ENCODE measurements at regions not wholly inside any gene's neighbourhood (a gene's known extent, or its start where the extent isn't known, plus 50 kb on each side); places are given as distances from the start of the nearest gene placed in this dataset.
"Not testable (repeated sequence)": the region's sequence is repeated elsewhere in the genome, so short reads cannot be mapped to it uniquely, and the experiment has no call there.

DNA sequence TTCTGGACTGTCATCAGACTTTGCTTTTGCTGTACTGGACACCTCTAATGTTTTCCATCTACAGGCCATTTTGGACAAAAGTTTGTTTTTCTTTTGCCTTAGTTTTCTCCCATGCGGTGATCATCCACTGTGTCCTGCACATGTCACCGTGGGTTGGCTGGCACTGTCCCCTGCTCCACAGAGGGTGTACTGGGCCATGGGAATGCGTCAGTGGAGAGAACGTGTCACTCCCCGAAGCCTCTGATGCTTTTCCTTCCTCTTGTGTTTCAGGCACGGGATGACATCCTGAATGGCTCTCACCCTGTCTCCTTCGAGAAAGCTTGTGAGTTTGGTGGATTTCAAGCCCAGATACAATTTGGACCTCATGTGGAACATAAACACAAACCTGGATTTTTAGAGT lies 385.0 kb upstream of the TPM1 start:
- not testable (repeated sequence) for DNase-seq

DNA sequence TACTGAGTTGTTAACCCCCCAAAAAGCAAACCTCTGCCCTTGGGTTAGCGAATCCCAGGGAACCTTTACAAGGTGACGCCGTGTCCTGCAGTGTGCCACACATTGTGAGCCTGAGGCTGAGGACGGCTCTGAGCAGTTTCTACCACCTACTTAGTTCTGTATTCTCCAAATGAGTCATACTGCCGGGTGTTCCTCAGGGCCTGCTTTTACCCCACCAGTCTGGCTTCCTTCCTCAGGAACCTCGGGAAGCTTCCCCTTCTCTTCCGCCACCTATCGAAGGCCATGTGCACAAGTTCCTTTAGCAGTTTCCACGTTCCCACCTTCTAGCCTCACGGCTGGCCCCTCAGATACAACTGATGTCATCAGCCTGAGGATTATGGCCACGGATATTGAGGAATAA lies 384.0 kb upstream of the TPM1 start:
- no peak for DNase-seq

DNA sequence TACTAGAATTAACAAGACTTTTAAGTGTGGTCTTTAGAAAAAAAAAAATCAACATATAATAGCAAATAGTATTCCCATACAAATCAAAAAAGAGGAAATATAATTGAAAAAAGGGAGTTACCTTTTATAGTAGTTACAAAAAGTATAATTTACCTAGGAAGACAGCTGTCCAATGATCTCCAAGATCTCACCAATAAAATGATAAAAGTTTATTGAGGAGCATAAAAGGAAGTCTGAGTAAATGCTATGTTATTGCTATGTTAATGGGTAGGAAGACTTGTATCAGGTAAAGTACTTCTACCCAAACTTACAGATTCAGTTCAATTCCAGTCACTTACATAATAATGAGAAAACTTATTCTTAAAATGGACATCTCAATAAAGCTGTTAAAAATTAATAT lies 379.0 kb upstream of the TPM1 start:
- DNase-seq = no peak

DNA sequence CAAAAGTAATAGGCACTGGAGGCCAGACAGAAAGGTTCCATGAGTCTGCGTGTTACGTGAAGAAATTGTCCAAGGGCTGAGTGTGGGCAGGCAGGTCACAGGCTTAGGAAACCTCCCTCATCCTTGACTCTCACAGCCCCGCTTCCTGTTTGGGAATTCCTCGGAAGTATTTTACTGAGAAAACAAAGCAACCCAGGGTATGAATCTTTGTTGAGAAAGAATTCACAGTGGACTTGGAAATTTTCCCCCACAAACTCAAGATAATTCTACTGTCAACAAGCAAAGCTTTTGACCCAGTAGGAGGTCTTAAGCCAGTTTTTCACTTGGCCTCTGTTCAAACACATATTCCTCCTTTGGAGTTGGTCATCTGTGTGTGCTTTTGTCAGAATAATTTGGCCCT lies 377.1 kb upstream of the TPM1 start:
- DNase-seq = no peak

DNA sequence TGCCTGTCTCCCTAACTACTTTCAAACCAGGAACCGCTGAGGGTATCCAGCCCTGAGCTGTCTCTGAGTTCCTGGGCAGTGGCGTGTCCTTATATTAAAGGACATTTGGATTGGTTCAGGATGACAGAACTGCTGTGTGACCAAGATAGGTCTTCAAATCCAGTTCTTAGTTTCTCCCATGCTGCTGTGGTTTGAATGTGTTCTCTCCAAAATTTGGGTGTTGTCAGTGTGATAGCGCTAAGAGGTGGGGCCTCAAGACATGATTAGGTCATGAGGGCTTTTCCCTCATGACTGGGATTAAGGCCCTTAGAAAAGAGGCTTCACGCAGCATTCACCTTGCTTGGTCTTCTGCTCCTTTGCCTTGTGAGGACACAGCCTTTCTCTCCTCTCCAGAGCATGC lies 376.5 kb upstream of the TPM1 start:
- DNase-seq = no peak

DNA sequence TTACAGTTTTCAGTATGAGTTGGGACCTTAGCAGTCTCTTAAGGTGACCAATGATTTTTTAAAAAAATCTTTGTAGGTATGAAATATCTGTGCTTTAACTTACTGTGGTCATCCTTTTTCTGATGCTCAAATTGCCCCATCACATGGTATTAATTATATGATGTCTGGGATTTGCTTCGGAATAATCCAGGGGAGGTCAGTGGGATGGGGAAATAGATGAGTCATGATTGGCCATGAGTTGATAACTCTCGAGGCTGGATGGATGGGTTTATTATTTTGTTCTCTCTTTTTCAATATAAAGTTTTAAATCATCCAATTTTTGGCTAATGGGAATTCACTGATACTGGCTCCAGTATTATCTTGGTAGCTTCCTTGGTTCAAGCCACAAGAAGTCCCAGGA lies 370.3 kb upstream of the TPM1 start:
- DNase-seq = no peak

DNA sequence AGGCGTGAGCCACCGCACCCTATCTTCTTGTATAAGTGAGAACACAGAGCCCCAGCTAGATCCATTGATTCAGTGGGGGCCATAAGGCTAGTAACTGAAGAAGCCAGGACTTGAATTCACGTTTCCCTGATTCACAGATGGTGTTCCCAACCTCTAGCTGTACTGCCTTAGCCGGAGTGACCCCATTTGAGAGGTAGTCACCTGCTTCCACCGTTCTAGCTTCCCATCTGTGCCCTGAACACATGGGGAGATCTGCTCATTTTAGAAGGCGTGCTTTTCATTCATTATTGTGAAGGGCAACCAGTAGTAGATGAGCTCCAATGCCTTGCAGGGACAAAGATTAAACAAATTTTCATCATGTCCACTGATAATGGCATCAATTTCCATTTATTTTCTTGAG lies 365.7 kb upstream of the TPM1 start:
- no peak for DNase-seq

DNA sequence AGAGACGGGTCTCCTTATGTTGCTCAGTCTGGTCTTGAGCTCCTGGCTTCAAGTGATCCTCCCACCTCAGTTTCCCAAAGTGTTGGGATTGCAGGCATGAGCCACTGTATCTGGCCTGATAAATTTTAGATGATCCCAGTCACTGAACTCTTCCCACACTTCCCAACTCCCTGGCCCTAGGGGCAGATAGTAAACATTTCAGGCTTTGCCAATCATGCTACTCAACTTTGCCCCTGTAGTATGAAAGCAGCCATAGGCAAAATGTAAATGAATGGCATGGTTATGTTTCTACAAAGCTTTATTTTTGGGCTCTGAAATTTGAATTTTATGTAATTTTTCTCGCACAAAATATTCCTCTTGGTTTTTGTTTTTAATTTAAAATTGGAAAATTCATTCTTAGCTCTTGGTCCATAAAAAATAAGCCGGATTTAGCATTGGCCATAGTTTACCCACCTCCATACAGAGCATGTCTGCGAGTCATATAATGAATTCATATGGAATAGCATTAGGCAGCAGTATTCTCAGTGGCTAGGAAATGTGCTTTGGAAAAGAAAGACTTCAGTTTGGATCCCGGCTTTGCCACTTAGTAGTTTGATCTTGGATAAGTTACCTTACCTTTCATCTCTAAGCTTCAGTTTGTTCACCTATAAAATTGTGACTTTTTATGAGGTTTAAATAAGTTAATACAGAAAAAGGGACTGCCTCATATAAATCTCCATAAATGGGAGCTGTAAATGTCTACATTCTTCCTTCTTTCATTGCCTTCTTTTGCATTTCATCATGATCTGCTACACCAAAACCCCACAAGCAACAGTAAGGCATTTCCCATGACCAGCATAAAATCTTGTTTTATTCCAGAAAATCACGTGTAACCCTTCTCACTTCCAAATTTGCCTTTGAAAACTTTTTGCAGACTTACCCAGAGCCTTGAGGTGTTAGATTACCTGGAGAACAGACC lies 360.3 kb upstream of the TPM1 start:
- DNase-seq = no peak

DNA sequence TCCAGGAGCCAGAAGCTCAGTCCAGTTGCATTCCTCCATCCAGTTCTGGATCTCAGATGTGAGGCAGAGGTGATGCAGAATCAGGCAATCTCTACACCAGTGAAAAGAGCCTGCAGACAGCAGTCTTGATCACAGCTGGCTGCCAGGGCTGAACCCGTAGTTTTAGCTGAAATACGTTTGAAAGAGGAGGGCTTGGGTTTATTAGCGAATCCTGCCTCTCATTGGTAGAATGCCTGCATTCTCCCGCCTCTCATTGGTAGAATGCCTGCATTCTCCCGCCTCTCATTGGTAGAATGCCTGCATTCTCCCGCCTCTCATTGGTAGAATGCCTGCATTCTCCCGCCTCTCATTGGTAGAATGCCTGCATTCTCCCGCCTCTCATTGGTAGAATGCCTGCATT lies 359.4 kb upstream of the TPM1 start:
- DNase-seq = not testable (repeated sequence)

DNA sequence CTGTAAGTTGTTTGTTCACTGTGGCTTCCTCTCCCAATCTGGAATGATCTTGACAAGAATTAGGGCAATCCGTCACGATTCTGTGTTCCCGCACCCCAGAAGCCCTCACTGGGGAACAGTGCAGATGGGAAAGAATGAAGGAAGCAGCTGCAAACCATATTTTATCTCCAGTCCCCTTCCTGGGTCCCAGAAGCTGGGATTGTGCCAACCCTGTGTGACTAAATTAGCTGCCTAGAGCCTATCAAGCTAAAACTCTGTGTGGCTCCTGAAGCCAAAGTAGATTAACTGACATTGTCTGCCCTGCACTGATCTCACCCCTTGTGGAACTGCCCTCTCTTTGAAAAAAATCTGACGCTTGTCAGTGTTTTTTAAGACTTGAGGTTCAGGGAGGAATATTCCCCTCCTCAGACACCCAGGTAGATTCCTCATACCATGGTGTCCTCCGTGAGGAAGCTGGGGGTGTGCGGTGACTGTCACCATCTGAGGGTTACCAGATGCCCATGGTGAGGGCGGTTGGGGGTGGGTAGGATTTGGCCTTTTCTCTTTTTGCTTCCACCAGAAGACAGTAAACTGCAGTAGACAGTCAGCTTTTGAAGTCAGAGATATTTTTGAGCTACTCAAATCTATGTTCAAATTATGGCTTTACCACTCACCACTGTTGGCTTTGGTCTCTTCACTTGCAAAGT lies 358.3 kb upstream of the TPM1 start:
- no peak for DNase-seq

DNA sequence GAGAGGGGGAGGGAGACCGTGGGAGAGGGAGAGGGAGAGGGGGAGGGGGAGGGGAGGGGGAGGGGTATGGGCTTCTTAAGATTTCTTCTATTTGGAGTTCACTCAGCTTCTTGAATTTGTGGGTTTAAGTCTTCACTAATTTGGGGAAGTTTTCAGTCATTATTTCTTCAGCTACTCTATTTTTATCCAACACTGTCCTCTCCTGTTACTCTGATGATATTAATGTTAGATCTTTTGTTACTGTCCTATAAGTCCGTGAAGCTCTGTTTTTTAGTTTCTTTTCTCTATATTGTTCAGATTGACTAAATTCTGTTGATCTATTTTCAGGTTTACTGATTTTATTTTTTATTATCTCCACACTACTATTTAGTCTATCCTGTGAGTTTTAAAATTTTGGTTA lies 351.5 kb upstream of the TPM1 start:
- no peak for DNase-seq

DNA sequence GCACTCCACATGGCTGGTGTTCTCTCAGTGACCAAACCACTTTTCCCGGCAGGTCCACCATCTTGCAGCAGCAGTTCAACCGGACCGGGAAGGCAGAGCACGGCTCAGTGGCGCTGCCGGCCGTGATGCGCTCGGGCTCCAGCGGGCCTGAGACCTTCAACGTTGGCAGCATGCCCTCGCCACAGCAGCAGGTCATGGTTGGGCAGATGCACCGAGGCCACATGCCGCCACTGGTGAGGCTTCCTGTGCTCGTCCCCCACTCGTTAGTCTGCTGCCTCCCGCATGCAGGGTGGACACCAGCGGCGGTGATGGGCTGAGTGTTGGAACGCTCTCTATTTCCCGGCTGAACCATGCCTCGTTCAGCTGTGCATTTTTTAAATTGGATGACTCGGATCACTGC lies 344.9 kb upstream of the TPM1 start:
- DNase-seq = no peak

DNA sequence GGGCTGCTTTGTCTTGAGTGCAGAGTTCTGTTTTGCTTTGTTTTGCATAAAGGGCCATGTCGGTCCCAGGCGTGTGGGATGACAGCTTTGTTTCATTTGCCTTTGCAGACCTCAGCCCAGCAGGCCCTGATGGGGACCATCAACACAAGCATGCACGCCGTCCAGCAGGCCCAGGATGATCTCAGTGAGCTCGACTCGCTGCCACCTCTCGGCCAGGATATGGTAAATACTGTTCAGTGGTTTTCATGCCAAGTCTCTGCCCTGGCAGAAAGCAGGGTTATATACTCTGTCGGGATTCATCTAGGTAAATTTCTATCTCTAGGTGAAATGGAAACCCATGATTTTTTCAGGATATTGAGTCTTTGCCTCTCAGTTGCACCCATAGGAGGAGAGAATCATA lies 343.9 kb upstream of the TPM1 start:
- no peak for DNase-seq

DNA sequence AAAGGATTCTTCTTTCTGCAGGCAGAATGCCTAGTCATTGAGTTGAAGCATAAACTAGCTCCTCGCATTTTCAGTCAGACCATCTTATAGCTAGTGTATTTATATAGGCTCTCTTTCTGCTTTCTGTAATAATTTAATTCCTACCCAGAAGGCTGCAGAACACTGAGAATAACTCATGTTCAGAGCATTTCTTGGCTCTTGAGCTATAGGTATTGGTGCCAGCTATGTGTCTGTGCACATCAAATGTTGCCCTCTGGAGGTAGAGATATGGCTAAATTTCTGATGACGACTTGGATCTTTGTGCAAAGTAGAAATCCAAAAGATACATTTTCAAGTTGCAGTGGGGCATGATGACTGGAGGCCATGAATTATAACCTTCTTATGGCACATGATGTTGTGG lies 336.2 kb upstream of the TPM1 start:
- DNase-seq = no peak

DNA sequence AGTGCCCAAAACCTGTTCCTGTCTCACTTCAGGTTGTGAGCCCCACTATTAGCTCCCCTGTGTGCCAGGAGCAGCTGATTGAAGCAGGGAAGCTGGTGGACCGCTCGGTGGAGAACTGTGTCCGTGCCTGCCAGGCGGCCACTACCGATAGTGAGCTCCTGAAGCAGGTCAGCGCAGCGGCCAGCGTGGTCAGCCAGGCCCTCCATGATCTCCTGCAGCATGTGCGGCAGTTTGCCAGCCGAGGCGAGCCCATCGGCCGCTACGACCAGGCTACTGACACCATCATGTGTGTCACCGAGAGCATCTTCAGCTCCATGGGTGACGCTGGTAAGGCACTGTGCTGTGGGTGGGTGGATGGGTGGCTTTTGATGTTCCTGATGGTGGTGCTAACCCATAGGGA lies 334.1 kb upstream of the TPM1 start:
- DNase-seq = no peak

DNA sequence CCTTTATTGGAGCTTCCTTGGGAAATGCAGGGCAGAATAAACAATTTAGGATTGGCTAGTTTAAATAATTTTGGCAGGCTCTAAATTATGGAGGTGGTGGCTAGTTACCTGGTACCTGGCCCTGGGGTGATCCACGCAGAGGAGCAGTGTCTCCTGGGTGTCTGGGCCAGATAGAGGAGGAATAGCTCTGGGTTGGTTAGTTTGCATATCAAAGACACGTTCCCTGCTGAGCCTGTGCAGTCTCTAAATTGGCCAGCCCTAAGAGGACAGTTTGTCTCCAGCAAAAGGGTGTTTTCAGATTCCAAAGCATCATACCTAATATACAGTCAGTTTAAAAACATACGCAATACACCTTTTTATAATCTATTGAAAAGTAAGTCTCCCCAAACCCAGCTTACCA lies 333.3 kb upstream of the TPM1 start:
- DNase-seq = no peak

DNA sequence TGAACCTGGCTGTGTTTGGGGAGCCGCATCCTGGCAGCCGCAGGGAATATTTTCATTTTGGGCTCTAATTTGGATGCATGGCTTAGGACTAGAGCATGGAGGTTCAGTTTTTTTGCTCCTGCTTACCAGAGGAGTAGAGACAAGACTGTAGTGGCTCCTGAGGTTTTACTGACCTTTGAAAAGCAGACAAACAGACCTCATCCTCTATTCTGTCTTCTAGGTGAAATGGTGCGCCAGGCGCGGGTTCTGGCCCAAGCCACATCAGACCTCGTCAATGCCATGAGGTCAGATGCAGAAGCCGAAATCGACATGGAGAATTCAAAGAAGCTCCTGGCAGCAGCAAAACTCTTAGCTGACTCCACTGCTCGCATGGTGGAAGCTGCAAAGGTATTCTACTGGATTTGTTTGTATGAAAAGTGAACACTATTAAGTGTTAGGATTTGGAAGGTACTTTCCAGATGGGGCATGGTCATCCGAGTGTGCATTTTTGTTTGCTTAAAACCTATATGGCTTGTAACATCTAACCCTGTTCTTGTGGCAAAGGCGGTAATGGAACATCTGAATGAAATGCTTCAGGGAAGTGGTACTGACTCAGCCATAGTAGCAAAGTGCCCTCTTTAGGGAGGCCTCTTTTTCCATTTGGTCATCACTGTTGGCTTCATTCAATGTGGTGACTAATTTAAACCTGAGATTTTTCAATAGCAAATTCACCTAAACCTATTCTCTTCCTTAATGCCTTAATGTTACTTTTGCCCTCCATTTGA lies 330.7 kb upstream of the TPM1 start:
- DNase-seq = no peak

DNA sequence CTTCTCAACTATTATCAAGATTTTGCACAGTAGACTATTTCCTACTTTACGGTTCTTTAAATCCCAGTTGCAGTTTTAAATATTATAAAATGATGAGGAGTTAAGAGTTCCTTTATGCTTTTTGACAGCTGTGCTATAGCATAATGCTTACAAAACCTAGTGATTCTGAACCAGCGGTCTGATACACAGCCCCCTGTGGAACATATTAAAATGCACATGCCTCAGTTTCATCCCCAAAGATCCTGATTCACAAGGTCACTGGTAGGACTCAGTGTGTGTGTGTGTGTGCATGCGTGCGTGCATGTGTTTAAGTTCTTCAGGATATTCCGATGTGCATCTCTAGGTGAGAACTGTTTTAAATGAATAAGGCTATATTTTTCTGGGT lies 330.1 kb upstream of the TPM1 start:
- no peak for DNase-seq

DNA sequence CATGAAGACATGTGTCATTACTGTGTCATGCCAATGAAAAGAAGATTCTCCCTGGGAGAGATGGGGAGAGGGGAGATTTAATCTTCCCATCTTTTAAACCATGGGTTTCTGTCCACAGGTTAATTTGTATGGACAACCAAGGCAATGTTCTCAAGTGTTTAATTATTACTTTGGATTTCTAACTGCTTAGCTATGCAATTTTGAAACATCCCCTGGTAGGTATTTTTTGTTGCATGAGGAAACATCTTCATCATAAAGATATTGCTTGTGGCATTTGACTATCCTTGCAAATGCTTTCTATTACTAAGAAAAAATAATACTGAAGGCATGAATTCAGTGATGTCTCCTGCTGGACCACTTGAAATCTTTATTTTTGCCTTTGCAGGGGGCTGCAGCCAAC lies 326.6 kb upstream of the TPM1 start:
- DNase-seq = no peak

DNA sequence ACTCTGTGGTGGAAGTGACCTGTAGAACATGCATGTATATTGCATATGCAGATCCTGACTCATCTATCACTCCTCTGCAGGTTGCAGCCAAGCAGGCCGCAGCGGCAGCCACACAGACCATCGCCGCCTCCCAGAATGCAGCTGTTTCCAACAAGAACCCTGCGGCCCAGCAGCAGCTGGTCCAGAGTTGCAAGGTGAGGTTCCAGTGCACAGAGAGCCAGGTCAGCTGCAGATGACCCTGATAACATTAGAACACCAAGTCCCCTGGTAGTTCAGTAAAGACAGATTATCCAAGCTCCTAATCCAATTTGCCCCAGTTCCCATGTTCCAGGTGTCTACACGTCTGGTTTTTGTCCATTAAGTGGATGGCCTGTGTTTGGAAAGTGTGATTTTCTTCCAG lies 325.1 kb upstream of the TPM1 start:
- no peak for DNase-seq

DNA sequence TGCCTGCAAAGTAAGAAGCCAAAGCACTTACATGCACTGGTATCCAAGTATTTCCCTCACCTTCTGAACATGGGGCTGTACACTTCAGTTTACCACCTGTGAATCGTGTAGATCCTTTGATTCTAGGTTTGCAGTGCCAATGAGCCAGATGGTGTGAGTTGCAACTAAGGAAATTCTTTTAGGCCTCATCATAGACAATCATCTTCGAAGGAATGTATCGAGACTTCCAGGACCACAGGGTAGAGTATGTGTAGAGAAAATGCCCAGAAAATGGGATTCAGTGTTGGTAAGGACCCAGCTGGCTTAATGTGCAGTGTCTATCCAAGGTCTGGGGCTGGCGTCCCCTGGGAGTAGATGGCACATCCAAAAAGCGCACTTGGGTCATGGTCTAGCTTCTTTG lies 323.2 kb upstream of the TPM1 start:
- no peak for DNase-seq

DNA sequence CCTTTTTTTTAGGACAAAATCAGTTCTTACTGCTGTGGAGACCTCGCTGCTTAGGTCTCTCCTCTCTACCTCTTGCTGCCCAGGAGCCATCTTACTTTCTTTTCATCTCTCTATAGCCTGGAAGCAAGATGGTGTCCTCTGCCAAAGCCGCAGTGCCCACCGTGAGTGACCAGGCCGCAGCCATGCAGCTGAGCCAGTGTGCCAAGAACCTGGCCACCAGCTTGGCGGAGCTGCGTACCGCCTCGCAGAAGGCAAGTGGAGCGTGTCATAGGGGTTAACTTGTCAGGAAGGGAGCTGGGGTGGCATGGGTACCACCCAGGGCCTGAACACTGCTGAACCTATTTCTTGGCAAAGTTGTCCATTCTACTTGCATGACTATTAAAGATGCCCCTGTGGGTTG lies 320.3 kb upstream of the TPM1 start:
- no peak for DNase-seq

DNA sequence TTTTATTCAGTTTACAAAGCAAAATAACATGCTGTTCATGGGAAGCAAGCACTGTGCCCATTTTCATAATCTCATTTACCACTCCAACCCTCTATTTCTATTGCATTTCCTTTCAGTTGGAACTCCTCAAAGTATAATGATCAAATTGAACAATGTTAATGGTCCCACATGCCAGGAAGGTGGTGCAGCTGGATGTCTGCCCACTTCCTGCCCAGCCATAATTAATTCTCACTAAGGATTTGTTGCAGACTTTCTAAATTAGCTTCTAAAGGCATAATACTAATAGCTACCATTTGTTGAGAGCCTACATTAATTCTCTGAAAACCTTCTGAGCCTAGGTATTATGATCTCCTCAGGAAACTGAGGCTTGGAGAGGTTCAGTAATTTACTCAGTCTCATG lies 316.1 kb upstream of the TPM1 start:
- no peak for DNase-seq

DNA sequence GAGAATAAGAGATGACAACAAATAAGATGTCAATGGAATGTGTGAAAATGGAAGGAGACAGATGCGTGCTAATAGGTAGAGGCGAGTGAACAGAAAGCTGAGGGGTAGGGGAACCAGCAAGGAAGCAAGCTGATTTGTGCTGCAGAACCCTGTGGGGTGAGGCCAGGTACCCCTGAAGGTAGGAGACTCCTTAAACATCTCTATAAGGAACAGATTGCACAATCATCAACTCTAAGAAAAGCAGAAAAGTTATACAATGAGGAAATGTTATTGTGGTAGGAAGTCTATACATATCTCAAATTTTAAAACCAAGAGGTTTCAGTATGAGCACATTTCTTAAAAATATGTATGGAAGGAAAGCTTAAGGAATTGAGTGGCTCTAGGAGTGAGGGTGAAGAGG lies 315.0 kb upstream of the TPM1 start:
- DNase-seq = no peak

Measured in effector CD8-positive, alpha-beta T cell (primary cell).